ENCODE measurements at regions not wholly inside any gene's neighbourhood (a gene's known extent, or its start where the extent isn't known, plus 50 kb on each side); places are given as distances from the start of the nearest gene placed in this dataset.

DNA sequence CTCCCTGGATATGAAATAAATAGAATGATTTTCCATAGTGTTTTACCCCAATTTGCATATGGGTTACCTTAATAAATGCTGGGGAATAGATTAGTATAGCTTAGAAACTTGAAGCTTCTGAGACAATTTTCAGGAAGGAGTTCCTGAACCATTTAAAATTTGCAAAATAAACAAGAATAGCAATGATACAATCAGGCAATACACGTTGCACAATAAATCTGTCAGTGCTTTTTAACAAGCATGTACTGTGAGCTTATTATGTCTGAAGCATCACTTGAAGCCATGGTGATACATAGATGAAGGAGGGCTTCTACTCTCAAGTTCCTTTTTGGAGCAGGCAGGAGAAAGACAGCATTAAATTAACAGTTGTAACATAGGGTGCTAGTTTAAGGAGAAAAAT is 84.2 kb upstream of the WDFY3 start:
- TF ChIP-seq XRCC3 (IDR thresholded peaks at IDR 0.05), result no peak
- TF ChIP-seq YY1 (IDR thresholded peaks at IDR 0.05; ENCODE audit: borderline replicate concordance in 1 of 3, control insufficient read depth in 1 of 3, extremely low read depth in 1 of 3, insufficient read depth in 3 of 3, insufficient read length in 1 of 3, insufficient replicate concordance in 2 of 3, low read depth in 1 of 3, low read length in 2 of 3), result no peak
- no peak for TF ChIP-seq MTA2 (IDR thresholded peaks at IDR 0.05; ENCODE audit: low read depth)
- no peak for TF ChIP-seq TAF1 (IDR thresholded peaks at IDR 0.05; ENCODE audit: control insufficient read depth, extremely low read depth, insufficient read depth, low read length, severe bottlenecking)
- no peak for TF ChIP-seq HDAC2 (IDR thresholded peaks at IDR 0.05)
- no peak for TF ChIP-seq CXXC5 (CRISPR knock-in tag; IDR thresholded peaks at IDR 0.05)
- TF ChIP-seq RAD21 (CRISPR knock-in tag; conservative IDR thresholded peaks at IDR 0.05 in 1 of 2, IDR thresholded peaks at IDR 0.05 in 1 of 2), result no peak
- TF ChIP-seq POLR2A (conservative IDR thresholded peaks at IDR 0.05), result no peak
- TF ChIP-seq ZNF699 (CRISPR knock-in tag; IDR thresholded peaks at IDR 0.05; ENCODE audit: insufficient replicate concordance), result no peak
- no peak for TF ChIP-seq SAFB2 (IDR thresholded peaks at IDR 0.05; ENCODE audit: borderline replicate concordance, low read depth, low read length, severe bottlenecking)
- TF ChIP-seq, protein P1, sequence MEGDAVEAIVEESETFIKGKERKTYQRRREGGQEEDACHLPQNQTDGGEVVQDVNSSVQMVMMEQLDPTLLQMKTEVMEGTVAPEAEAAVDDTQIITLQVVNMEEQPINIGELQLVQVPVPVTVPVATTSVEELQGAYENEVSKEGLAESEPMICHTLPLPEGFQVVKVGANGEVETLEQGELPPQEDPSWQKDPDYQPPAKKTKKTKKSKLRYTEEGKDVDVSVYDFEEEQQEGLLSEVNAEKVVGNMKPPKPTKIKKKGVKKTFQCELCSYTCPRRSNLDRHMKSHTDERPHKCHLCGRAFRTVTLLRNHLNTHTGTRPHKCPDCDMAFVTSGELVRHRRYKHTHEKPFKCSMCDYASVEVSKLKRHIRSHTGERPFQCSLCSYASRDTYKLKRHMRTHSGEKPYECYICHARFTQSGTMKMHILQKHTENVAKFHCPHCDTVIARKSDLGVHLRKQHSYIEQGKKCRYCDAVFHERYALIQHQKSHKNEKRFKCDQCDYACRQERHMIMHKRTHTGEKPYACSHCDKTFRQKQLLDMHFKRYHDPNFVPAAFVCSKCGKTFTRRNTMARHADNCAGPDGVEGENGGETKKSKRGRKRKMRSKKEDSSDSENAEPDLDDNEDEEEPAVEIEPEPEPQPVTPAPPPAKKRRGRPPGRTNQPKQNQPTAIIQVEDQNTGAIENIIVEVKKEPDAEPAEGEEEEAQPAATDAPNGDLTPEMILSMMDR (IDR thresholded peaks at IDR 0.05 in 2 of 3, conservative IDR thresholded peaks at IDR 0.05 in 1 of 3; ENCODE audit: insufficient read depth in 2 of 3, low read depth in 1 of 3, low read length in 3 of 3), result no peak

Data from K562 (cell line).